ENCODE measurements at regions not wholly inside any gene's neighbourhood (a gene's known extent, or its start where the extent isn't known, plus 50 kb on each side); places are given as distances from the start of the nearest gene placed in this dataset.

DNA sequence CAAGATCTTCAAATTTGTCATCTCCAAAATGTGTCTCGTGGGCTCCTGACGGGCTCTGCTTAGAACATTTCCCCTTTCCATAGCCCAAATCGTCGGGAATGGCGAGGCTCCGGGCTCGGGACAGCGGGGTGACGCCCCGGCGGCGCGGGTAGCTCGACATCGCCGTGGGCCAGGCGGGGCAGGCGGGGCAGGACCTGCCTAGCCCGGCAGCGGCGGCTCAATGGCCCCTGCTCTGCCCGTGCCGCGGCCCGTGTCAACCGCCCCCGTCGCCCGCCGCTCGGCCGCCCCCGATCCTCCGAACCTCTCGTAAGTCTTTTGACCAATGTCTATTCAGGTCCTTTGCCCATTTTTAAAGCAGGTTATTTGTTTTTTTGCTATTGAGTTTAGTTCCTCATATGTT is 111.2 kb downstream of the PMAIP1 start:
- TF ChIP-seq, protein P1, sequence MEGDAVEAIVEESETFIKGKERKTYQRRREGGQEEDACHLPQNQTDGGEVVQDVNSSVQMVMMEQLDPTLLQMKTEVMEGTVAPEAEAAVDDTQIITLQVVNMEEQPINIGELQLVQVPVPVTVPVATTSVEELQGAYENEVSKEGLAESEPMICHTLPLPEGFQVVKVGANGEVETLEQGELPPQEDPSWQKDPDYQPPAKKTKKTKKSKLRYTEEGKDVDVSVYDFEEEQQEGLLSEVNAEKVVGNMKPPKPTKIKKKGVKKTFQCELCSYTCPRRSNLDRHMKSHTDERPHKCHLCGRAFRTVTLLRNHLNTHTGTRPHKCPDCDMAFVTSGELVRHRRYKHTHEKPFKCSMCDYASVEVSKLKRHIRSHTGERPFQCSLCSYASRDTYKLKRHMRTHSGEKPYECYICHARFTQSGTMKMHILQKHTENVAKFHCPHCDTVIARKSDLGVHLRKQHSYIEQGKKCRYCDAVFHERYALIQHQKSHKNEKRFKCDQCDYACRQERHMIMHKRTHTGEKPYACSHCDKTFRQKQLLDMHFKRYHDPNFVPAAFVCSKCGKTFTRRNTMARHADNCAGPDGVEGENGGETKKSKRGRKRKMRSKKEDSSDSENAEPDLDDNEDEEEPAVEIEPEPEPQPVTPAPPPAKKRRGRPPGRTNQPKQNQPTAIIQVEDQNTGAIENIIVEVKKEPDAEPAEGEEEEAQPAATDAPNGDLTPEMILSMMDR (IDR thresholded peaks at IDR 0.05), result no peak
- TF ChIP-seq POLR2A (IDR thresholded peaks at IDR 0.05), result no peak
- 94 to 97% (median 95%) methylated on average over 21 to 35 of the region's 35 CpGs for WGBS, 4 donors
- Histone ChIP-seq H3K27ac (no peak overlapping the region), H3K4me1 (replicated peaks in 1 of 2) (no peaks in the 10 kb centered on the region), H3K4me3 (no peak overlapping the region), H3K36me3 (replicated peaks in 1 of 2) (no peaks in the 10 kb centered on the region), H3K27me3 (no peaks in the 10 kb centered on the region), H3K9me3 (replicated peaks in 1 of 3) (no peaks in the 10 kb centered on the region)
- no peak for DNase-seq
- intact Hi-C loops (cut with DNase I), result no loop called here

DNA sequence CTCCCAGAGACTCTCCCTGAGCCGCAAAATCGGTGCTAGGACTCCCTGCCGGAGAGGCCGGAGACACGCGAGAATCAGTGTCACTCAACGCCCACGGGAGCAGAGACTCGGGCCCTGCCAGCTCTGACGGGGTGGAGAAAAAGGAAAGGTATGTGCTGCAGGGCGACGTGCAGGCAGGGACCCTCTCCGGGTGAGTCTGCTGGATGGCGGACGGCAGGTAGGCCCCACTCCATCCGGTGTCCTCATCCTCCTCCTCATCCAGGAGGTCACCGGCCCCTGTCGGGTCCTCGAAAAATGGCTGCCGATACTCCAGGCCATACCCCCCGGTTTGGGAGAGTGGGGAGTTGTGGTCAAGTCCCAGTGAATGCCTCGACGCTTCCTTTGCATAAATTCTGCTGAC is 110.7 kb downstream of the PMAIP1 start:
- WGBS, 4 donors, result 85 to 93% (median 91%) methylated on average over 18 to 23 of the region's 23 CpGs
- H3K4me1 ChIP-seq (replicated peaks in 1 of 2), result no peaks in the 10 kb centered on the region
- H3K27ac ChIP-seq, result no peak overlapping the region
- intact Hi-C loops (cut with DNase I), result no loop called here
- H3K4me3 ChIP-seq, result no peak overlapping the region
- H3K9me3 ChIP-seq (replicated peaks in 1 of 3), result no peaks in the 10 kb centered on the region
- DNase-seq, result no peak
- H3K27me3 ChIP-seq, result no peaks in the 10 kb centered on the region
- TF ChIP-seq, protein P1 (IDR thresholded peaks at IDR 0.05), result no peak
- no peak for TF ChIP-seq POLR2A (IDR thresholded peaks at IDR 0.05)
- H3K36me3 ChIP-seq (replicated peaks in 1 of 2), result no peaks in the 10 kb centered on the region

DNA sequence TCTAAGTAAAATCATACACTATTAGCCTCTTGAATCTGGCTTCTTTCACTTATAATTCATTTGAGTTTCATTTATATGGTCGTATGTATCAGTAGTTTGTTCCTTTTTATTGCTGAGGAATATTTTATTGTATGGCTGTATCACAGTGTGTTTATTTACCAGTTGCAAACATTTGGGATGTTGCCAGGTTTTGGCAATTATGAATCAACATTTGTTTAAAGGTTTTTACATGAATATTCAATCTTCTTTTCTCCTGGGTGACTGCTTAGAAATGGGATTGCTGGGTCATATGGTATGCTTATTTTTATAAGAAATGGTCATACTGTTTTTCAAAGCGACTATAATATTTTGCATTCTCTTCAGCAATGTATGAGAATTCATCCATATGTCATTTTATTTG is 107.9 kb downstream of the PMAIP1 start:
- Histone ChIP-seq H3K4me3 (no peak overlapping the region), H3K4me1 (replicated peaks in 1 of 2) (no peaks in the 10 kb centered on the region), H3K36me3 (replicated peaks in 1 of 2) (no peaks in the 10 kb centered on the region), H3K9me3 (replicated peaks in 1 of 3) (no peaks in the 10 kb centered on the region), H3K27ac (no peak overlapping the region), H3K27me3 (no peaks in the 10 kb centered on the region)
- WGBS, 4 donors, result 37 to 50% (median 44%) methylated on average over 2 of the region's 2 CpGs
- DNase-seq, result no peak
- no peak for TF ChIP-seq POLR2A (IDR thresholded peaks at IDR 0.05)
- TF ChIP-seq, protein P1 (IDR thresholded peaks at IDR 0.05), result no peak
- intact Hi-C loops (cut with DNase I), result no loop called here

DNA sequence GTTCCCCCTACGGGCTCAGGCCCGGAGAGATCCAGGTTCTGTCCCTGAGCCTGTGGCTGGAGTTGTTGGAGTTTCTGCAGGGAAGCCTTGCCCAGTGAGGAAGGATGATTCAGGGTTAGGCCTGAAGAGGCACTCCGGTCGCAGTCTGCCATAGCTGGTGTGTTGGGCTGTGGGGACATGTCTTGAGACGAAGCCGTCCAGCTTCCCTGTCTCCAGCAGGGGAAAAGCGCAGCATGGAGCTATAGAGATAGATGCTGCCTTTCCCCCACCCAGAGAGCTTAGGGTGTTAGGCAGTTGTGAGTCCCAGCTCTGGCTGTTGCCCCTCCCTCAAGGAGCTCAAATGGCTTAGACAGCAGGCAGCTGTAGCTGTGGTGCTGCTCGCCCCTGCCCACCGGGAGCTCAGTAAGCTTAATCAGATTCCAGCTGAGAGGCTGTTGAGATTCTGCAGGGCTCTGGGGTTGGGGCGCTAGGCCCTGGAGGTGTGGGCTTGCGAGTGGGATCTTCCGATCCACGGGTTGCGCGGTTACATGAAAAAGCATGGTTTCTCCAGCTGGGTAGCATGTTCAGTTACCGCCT is 103.9 kb downstream of the PMAIP1 start:
- intact Hi-C loops (cut with DNase I), result no loop called here
- Histone ChIP-seq H3K4me1 (replicated peaks in 1 of 2) (no peaks in the 10 kb centered on the region), H3K36me3 (replicated peaks in 1 of 2) (no peaks in the 10 kb centered on the region), H3K4me3 (no peak overlapping the region), H3K27ac (no peak overlapping the region), H3K9me3 (replicated peaks in 1 of 3) (no peaks in the 10 kb centered on the region), H3K27me3 (no peaks in the 10 kb centered on the region)
- DNase-seq, result no peak
- TF ChIP-seq POLR2A (IDR thresholded peaks at IDR 0.05), result no peak
- TF ChIP-seq, protein P1 (IDR thresholded peaks at IDR 0.05), result no peak
- 91 to 97% (median 93%) methylated on average over 13 to 16 of the region's 16 CpGs for WGBS, 4 donors

Measured in adrenal gland (tissue), 9 donors.